GM21390 (cell line): ENCODE measurements at regions not wholly inside any gene's neighbourhood (a gene's known extent, or its start where the extent isn't known, plus 50 kb on each side); places are given as distances from the start of the nearest gene placed in this dataset.
"Not testable (repeated sequence)": the region's sequence is repeated elsewhere in the genome, so short reads cannot be mapped to it uniquely, and the experiment has no call there.

ENCODE experiments used
- ATAC-seq: cut with Tn5 transposase; IDR thresholded peaks from one replicate; pipeline ENCODE4 v1.9.1; 2021; ENCODE audit not compliant: unreplicated experiment

DNA sequence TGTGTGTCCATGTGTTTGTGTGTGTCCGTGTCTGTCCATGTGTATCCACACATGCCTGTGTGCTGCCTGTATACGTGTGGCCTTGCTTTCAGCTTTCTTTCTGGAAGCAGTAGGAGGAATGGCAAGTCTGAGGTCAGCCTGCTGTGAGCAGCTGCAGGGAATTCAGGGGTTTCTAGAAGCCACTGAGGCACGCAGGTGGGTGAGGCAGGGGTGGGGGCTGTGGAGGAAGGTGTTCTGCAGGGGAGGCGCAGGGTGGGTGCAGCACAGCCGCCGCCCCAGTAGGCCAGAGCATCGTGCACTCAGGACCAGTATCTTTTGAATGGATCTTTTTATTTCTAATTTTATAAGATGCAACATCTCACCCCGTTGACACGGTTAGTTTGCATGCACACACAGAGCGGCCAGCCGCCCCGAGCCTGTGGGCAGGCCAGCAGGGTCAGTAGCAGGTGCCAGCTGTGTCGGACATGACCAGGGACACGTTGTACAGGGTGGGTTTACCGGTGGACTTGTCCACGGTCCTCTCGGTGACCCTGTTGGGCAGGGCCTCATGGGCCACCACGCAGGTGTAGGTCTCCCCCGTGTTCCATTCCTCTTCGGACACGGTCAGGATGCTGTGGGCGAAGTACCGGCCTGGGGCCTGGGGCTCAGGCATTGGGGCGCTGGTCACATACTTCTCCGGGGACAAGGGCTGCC lies 327.7 kb downstream of the TMEM121 start:
- no peak for ATAC-seq

- ATAC-seq, result no peak
These were observed 328.3 kb downstream of the TMEM121 start for GRCh38 chr14:105854600-105855245.

DNA sequence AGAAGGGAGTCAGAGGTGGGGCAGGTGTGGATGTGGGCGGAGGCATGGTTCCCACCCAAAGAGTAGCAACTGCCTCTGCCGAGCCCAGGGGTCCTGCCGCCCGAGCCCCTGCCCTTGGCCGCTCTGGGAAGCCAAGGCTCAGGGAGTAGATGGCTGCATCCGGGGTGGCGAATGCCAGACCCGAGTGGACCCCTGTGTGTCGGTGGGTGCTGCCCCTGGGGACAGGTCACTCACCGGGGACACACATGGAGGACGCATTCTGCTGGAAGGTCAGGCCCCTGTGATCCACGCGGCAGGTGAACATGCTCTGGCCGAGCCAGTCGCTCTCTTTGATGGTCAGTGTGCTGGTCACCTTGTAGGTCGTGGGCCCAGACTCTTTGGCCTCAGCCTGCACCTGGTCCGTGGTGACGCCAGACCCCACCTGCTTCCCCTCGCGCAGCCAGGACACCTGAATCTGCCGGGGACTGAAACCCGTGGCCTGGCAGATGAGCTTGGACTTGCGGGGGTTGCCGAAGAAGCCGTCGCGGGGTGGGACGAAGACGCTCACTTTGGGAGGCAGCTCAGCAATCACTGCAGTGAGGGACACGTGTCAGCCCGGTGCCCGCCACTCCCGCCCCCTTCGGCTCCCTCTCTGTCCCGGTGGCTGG lies 329.0 kb downstream of the TMEM121 start:
- no peak for ATAC-seq

DNA sequence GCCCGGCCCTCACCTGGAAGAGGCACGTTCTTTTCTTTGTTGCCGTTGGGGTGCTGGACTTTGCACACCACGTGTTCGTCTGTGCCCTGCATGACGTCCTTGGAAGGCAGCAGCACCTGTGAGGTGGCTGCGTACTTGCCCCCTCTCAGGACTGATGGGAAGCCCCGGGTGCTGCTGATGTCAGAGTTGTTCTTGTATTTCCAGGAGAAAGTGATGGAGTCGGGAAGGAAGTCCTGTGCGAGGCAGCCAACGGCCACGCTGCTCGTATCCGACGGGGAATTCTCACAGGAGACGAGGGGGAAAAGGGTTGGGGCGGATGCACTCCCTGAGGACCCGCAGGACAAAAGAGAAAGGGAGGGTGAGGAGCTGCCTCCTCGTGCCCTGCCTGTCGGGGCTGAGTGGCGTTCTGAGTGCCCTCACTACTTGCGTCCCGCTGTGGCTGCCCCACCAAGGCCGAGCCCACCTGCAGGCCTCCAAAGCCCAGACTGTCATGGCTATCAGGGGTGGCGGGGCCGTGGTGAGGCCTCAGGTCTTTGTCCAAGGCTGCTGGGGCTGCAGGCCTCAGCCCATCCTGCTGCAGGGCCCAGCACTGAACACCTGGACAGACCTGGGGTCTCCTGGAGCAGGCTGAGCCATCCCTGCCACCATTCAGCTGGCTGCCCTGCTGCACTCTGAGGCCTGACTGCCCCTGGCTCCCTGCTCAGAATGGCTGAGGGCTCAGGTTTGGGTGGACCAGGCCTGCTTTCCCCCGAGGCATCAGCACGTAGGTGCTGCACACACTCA lies 329.7 kb downstream of the TMEM121 start:
- no peak for ATAC-seq

DNA sequence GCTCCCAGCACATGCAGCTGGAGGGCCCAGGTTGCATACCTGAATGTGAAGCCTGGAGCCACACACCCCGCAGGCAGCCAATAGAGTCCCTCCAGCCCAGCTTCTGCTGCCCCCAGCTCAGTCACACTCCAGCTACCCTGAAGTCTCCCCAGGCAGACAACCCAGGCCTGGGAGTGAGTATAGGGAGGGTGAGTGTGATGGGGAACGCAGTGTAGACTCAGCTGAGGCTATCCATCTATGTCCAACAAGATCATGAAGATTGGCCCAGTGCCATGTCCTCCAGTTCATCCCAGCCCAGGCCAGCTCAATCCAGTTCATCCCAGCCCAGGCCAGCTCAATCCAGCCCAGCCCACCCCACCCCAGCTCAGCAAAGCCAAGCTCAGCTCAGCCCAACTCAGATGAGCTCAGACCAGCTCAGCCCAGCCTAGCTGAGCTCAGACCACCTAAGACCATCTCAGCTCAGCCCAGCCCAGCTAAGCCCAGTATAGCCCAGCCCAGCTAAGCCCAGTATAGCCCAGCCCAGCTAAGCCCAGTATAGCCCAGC lies 330.4 kb downstream of the TMEM121 start:
- no peak for ATAC-seq

DNA sequence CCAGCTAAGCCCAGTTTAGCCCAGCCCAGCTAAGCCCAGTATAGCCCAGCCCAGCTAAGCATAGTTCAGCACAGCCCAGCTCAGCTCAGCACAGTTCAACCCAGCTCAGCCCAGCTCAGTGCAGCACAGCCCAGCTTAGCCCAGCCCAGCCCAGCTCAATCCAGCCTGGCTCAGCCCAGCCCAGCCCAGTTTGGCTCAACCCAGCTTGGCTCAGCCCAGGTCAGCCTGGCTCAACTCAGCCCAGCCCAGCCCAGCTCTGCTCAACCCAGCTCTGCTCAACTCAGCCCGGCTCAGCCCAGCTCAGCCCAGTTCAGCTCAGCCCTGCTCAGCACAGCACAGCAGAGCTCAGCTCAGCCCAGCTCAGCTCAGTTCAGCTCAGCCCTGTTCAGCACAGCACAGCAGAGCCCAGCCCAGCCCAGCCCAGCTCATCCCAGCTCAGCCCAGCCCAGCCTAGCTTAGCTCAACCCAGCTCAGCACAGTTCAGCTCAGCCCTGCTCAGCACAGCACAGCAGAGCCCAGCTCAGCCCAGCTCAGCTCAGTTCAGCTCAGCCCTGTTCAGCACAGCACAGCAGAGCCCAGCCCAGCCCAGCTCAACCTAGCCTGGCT lies 330.9 kb downstream of the TMEM121 start:
- no peak for ATAC-seq

DNA sequence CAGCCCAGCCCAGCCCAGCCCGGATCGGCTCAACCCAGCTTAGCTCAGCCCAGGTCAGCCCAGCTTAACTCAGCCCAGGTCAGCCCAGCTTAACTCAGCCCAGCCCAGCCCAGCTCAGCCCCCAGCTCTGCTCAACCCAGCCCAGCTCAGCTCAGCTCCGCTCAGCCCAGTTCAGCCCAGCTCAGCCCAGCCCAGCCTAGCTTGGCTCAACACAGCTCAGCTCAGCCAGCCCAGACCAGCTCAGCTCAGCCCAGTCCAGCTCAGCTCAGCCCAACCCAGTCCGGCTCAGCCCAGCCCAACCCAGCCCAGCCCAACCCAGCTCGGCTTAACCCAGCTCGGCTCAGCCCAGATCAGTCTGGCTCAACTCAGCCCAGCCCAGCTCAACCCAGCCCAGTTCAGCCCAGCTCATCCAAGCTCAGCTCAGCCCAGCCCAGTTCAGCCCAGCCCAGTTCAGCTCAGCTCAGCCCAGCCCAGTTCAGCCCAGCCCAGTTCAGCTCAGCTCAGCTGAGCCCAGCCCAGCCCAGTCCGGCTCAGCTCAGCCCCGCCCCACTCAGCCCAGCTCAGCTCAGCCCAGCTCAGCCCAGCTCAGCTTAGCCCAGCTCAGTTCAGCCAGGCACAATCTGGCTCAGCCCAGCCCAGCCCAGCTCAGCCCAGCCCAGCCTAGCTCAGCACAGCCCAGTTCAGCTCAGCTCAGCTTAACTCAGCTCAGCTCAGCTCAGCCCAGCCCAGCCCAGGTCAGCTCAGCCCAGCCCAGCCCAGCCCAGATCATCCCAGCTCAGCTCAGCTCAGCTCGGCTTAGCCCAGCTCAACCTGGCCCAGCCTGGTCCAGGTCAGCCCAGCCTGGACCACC lies 331.7 kb downstream of the TMEM121 start:
- ATAC-seq, result no peak

DNA sequence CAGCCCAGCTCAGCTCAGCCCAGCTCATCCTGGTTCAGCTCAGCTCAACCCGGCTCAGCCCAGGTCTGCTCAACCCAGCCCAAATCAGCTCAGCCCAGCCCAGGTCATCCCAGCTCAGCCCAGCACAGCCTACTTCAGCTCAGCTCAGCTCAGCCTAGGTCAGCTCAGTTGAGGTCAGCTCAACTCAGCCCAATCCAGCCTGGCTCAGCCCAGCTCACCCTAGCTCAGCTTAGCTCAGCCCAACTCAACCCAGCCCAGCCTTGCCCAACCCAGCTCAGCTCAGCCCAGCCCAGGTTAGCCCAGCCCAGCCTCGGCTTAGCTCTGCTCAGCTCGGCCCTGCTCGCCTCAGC lies 332.3 kb downstream of the TMEM121 start:
- ATAC-seq, result no peak

DNA sequence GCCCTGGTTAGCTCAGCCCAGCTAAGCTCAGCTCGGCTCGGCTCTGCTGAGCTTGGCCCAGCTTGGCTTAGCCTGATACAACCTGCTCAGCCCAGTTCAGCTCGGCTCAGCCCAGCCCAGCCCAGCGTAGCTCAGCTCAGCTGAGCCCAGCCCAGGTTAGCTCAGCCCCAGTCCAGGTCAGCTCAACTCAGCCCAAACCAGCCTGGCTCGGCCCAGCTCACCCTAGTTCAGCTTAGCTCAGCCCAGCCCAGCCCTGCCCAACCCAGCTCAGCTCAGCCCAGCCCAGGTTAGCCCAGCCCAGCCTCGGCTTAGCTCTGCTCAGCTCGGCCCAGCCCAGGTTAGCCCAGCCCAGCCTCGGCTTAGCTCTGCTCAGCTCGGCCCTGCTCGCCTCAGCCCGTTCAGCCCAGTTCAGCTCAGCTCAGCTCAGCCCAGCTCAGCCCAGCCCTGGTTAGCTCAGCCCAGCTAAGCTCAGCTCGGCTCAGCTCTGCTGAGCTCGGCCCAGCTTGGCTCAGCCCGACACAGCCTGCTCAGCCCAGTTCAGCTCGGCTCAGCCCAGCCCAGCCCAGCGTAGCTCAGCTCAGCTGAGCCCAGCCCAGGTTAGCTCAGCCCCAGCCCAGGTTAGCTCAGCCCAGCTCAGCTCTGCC lies 332.8 kb downstream of the TMEM121 start:
- ATAC-seq, result not testable (repeated sequence)

DNA sequence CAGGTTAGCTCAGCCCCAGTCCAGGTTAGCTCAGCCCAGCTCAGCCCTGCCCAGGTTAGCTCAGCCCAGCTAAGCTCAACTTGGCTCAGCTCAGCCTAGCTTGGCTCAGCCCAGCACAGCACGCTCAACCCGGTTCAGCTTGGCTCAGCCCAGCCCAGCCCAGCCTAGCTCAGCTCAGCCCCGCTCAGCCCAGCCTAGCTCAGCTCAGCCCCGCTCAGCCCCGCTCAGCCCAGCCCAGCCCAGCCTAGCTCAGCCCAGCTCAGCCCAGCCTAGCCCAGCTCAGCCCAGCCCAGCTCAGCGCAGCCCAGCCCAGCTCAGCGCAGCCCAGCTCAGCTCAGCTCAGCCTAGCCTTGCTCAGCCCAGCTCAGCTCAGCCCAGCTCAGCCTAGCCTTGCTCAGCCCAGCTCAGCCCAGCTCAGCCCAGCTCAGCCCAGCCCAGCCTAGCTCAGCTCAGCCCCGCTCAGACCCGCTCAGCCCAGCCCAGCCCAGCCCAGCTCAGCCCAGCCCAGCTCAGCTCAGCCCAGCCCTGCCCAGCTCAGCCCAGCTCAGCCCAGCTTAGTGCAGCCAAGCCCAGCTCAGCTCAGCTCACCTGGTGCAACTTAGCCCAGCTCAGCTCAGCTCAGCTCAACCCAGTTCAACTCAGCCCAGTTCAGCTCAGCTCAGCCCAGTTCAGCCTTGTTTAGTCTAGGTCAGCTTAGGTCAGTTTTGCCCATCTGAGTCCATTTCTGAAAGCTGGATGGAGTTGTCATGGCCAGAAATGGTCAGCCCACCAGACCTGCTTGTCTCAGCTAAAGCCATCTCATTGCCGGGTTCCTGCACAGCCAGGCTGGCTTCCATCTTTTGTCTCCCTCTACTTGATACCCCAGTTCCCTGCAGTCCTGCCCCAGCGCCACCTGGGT lies 333.6 kb downstream of the TMEM121 start:
- ATAC-seq, result no peak

GRCh38 chr14:105860615-105861580 lies 334.5 kb downstream of the TMEM121 start:
- ATAC-seq, result no peak

- ATAC-seq, result peak; percentile 40
These were observed 335.6 kb downstream of the TMEM121 start for GRCh38 chr14:105861985-105862465.

GRCh38 chr14:105862581-105863239 lies 336.3 kb downstream of the TMEM121 start:
- no peak for ATAC-seq

GRCh38 chr14:105863296-105864108 lies 337.1 kb downstream of the TMEM121 start:
- no peak for ATAC-seq

DNA sequence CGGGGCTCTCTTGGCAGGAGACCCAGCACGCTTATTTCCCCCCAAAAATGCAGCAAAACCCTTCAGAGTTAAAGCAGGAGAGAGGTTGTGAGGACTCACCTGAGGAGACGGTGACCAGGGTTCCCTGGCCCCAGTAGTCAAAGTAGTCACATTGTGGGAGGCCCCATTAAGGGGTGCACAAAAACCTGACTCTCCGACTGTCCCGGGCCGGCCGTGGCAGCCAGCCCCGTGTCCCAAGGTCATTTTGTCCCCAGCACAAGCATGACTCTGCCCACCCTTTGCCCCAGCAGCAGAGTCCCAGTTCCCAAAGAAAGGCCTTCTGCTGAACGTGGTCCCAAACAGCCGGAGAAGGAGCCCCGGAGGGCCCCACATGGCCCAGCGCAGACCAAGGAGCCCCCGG lies 337.7 kb downstream of the TMEM121 start:
- ATAC-seq, result no peak
